ENCODE measurements at regions not wholly inside any gene's neighbourhood (a gene's known extent, or its start where the extent isn't known, plus 50 kb on each side); places are given as distances from the start of the nearest gene placed in this dataset.

DNA sequence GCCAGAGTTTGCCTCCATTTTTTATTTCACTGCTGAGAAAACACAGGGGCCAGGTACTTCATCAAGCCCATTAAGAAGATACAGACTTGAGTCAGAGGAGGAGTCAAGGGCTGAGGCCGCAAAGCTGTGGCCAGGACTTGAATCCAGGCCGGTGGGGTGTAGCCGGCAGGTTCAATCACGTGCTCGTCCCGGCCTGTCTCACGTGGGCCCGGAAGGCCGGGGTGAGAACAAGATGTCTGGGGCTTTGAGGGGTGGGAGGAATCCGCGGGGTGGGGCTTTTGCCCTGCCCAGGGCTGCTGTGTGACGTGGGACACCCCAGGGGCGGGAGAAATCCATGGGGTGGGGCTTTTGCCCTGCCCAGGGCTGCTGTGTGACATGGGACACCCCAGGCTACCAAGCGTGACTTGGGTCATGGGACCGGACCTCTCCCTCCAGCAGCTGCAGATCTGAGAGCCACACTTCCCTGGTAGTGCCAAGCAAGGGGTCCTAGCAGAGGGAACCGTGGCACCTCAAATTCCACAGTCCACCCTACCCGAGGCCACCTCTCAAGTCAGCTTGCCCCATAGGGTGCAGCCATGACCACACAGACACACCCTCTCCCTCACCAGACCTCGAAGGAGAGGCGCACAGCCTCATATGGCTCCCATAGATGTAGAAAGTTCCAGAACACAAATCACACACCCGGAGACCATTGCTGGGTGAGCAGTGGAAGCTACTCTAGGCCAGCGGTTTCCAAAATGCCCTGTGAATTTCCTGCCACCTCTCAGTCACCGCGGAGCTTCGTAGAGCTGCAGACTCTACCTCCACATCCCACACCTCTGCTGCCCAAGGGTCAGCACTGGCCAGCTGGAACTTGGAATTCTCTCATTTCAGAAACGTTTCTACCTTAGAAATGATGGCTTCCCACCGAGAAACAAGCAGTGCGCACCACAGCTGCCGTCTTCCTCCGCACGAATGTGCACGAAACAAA, 156.1 kb downstream of the DLL1 start:
- DNase-seq (ENCODE audit: low read depth): no peak

DNA sequence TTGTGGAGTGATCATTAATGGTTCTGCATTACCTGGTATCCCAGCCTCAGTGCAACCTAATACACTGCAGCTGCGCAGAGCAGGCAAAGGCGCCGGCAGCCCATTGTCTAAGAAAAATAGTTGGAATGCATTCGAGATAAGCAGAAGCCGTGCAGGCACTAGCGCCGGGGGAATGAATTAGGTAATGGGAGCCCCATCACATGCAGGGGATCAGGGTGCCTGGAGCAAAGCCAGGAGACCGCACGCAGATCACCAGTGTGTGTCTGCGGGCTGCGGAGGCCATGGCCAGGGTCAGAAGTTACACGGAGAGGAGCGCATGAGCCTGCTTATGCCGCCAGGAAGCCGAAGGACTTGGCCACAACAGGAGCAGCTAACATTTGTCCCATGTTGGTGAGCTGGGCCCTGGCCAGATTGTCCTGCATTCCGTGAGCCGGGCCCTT, 156.8 kb downstream of the DLL1 start:
- no peak for DNase-seq (ENCODE audit: low read depth)

DNA sequence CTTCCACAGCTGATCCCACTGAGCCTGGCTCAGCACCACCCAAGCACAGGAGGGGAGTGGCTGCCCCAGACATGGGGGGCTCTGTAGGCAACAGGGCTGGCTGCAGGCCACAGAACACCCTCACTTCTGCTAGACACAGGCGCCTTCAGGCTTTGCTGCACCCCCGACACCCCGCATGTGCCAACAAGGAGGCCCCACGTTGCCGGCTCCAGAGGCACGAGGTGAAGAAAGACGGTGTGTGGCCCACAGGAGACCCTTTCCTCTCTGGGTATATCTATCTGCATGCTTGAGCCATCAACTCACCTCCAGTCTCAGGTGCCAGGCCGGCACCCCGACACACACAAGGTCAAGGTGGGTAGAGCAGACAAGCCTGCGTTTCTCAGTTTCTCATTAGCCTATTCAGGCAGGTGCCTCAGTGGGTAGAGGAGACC, 158.3 kb downstream of the DLL1 start:
- DNase-seq (ENCODE audit: low read depth): no peak

DNA sequence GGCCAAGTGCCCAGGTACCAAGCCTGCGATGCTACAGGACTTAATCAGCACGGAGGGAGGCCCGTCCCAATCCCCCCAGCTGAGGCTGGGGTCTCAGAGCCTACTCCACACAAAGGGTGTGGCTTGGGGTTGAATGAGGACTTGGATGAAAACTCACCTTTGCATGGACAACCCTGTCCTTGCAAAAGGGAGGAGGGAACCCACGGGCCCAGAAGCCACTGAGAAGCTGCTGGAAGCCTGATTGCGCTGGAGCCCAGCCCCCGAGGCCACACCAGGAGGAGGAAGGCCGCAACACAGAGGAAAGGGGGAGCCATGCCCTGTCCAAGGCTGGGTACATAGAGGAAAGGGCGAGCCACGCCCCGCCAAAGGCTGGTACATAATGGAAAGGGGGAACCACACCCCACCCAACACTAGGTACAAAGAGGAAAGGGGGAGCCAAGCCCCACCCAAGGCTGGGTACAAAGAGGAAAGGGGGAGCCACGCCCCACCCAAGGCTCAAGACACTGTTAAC, 158.8 kb downstream of the DLL1 start:
- DNase-seq (ENCODE audit: low read depth): no peak

DNA sequence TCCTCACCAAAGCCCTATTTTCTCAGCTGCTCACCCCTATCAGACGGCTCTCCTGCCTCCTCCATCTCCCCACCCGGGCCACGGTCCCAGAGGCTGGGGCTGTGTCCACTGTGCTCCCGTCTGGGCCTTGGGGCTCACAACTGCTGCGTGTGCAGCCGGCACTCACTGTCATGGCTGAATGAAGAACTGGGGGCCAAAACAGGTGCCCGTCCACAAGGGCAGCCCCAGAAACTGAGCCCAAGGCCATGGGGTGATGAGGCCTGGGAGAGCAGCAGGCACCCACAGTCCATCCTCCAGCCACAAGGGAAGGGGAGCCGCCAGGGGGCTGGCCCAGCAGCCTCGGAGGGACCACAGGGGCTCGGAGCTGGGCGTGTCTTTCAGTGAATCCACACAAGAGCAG, 159.5 kb downstream of the DLL1 start:
- no peak for DNase-seq (ENCODE audit: low read depth)

DNA sequence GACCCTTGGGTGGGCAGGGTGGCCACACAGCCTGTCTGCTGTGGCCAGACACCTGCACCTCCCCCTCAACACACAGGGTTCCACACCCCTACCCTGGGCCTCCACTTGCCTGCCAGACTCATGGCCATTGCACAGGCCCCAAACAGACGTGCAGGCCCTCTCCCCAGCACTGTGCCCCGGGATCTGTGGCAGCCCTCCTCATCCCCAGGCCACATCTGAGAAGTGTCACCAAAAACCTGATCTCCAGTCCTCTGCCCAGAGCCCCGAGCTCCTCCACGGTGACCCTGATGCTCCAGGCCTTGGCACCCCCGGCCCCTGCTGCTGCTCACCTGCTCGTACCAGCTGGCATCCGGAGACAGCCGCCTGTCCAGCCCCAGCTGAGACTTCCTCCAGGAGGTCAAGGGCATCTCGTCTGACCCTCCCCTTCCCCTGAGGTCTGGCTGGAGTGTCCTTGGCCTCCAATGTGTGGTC, 160.1 kb downstream of the DLL1 start:
- DNase-seq (ENCODE audit: low read depth): no peak

DNA sequence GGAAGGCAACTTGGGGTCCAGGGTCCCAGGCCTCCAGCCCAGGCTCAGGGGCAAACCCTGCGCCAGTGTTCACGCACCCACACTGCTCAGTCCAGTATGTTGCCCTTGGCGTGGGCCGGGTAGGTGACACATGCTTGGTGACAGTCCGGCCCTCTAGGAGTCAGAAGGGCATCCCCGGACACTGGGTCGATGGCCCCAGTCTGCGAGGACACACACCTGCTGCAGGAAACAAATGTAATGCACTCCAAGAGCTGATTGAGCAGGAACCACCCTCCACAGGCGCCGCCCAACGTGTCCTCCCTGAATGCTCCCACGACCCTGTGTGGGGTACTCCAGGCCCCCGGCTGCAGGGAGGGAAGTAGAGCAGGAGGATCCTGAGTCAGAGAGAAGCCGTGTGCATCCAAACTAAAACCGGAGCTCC, 160.7 kb downstream of the DLL1 start:
- no peak for DNase-seq (ENCODE audit: low read depth)

DNA sequence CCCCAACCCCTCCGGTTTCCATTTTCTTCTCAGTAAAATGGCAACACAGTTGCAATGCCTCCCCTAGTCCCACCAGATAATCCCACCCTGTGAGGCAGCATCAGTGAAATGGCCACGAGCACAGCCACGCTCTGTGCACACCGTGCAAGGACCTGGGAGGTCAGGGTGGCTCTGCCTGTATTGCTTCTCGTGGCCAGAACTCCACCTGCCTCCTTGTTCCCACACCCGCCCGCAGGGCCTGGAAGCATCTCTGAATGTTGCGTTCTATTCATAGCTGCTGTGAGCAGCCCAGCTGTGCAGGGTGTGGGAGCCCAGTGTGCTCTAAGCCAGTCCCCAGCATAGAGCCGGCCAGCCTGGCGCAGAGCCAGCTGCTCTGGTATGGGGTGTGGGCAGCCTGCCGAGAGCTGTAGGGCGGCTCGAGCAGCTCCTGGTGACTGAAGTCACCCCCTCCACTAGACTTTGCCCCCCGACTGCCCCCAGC, 161.1 kb downstream of the DLL1 start:
- DNase-seq (ENCODE audit: low read depth): no peak

DNA sequence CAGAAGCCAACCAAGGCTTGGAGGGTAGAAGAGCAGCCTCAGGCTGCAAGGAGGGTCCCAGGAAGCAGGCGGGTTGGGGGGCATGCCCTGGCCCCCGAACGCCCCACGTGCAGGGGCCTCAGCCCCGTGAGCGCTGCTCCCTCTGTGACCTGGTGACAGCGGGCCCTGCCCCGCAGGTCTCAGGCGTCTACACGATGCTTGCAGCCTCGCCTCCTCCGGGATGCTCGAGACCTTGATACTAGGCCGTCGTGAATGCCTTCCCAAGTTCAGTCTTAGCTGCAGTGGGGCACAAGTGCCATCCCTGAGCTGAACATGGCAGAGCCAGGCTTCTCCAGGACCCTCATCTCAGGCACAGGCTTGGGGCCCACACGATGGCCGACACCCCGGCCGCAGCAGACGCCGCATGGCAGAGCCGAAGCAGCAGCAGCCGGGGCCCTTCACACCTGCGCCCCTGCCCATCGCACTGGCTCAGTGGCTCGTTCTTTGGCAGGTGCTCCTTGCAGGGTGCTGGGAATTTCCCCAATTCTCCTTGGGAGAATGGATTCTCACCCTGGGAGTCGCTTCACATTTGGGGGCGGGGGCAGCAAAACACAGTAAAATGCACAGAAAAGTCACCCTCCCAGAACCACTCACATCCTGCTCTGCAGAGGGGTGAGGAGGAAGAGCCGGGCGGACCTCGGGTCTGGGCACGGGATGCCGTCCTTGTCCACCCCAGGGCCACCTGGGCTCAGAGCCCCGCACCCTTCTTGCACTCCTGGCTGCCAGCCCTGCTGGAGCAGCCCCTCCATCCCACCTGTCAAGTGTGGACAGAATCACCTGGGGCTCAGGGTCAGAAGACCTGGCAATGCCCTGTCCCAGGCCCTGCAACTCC, 161.8 kb downstream of the DLL1 start:
- no peak for DNase-seq (ENCODE audit: low read depth)

DNA sequence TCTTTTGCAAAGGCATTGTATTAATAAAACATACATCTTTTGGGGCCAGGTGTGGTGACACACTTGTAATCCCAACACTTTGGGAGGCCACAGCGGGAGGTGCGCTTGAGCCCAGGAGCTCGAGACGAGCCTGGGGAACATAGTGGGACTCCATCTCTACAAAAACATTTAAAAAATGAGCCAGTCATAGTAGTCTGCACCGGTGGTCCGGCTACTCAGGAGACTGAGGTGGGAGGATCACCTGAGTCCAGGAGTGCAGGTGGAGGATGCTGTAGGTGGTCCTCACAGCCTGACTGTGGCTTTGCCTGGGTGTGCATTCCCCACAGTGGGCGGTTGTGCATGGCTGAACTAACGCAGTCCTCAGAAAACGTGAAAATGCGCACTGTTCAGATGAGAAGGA, 162.5 kb downstream of the DLL1 start:
- no peak for DNase-seq (ENCODE audit: low read depth)

DNA sequence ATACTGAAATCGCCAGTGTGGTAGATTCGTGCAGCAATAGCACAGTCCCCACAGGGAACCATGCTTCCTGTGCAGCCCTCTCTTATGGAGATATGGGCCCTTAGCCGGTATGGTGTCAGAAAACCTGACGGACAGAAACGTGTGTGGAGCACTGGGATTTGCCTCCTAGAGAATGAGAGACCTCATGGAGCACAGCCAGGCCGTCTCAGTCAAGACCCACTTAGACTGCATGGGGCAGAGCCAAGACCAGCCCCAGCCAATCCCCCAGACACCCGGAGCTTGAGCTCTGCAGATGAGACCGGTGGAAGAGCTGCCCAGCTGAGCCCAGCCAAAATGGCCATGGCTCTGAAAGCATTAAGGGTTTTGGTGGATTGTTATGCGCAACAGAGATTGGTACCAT, 163.7 kb downstream of the DLL1 start:
- DNase-seq (ENCODE audit: low read depth): no peak

DNA sequence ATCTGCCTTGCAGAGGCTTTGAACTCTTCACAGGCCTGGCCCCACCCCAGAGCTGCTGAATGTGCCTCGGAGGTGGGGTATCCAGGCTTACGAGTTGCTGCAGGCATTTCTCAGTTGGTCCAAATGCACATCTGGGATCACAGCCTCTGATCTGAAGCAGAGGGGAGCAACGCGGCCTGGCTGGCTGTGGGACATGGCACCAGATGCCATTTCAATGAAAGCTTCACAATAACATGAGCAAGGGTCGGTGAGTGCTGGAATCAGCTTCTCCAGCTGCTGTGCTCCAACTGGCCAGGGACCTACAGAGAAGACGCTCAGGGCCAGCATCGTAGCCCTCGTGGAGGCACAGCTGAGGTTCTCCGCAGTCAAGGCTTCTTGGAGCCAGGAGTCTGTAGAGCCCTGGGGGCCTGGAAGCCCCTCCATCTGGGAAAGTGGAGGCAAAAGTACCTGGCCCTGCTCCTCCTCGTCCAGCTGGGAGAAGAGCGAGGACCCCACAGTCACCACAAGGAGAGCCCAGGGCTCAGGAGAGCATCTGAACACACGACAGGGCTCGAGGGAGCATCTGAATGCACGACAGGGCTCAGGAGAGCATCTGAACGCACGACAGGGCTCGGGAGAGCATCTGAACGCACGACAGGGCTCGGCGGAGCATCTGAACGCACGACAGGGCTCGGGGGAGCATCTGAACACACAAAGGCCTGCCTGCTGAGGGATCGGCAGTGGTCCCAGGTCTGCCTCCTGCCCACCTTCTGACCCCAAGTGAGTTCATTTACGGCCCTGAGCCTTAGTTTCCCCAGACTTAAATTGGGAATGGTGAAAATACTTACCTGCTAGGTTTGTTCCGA, 165.2 kb downstream of the DLL1 start:
- no peak for DNase-seq (ENCODE audit: low read depth)

DNA sequence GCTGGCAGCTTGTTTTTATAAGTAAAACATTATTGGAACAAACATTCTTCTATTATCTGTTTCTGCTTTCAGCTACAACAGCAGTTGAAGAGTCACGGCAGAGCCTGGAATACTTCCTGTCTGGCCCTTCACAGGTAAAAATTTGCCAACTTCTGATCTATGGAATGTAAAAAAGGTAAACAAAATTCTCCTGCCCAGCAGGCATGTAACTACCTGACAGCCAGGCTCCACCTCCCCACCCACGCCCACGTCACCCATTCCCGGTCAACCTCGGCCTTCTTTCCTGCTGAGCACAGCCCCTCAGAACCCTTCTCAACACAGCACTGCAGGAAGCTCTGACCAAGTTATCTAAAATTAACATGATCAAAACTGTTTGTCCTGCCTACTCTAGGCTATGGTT, 166.0 kb downstream of the DLL1 start:
- no peak for DNase-seq (ENCODE audit: low read depth)

DNA sequence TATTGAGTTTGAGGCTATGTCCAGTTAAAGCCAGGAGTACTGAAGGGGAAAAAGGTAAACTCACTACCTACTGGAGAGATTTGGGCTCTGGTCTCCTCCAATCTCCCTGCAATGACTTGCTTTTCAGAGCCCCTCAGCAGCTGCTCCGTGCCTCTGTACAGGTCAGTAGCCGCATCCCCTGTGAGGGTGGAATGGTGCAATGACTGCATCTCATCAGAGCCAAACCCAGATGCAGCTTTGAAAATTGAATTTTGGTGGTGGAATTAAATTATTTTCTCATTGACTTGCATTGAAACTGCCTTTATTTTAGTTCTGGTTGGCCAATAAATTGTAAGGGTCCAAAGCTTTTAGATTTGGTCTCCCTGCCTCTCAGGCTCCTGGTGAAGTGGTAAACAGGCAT, 166.7 kb downstream of the DLL1 start:
- no peak for DNase-seq (ENCODE audit: low read depth)

DNA sequence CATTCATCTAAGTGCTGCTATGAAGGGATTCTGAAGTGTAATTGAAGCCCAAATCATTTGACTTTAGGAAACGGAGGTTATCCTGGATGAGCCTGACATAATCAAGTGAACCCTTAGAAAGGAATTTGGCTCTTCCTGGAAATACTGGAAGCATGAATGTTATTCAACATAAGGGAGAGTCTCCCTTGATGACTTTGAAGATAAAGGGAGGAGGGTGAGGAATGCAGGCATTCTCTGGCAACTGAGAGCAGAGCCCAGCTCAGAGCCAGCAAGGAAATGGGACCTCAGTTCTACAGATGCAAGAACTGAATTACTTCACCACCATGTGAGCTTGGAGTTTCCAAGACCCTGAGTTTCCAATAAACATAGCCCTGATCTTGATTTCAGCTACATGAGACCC, 168.2 kb downstream of the DLL1 start:
- DNase-seq (ENCODE audit: low read depth): no peak

DNA sequence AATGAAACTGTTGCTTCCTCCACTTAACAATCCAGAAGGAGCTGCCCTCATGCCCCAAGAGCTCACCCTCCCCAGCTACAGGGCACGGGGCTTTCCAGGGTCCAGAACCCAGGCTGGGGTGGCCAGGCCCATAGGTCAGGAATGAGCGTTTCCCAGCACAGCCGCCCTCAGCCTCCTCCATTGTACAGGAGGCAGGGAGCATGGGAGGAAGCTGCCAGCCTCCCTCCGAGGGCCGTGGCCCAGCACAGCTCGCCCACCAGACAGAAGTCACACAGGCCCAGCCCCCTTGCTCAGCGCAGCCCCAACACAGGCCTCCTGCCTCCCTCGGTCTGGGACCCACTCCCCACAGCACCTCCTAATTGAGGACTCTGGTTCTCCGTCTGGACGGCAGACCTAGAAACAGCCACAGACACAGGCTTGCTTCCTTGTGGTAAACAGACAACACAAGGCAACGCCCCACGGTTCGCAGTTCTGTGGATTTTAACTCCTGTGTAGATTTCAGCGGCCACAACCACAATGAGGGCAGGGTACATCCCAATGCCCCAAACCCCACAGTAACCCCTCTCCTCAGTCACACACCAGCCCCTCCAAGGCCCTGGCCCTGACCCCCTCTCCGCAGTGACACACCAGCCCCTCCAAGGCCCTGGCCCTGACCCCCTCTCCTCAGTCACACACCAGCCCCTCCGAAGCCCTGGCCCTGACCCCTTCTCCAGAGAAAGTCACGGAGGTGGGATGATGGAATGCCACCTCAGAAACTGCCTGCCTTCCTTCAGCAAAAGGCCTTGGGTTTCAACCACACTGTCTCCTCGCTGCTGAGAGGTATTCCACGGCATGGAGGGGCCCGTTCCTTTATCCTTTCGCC, 173.5 kb downstream of the DLL1 start:
- no peak for DNase-seq (ENCODE audit: low read depth)

DNA sequence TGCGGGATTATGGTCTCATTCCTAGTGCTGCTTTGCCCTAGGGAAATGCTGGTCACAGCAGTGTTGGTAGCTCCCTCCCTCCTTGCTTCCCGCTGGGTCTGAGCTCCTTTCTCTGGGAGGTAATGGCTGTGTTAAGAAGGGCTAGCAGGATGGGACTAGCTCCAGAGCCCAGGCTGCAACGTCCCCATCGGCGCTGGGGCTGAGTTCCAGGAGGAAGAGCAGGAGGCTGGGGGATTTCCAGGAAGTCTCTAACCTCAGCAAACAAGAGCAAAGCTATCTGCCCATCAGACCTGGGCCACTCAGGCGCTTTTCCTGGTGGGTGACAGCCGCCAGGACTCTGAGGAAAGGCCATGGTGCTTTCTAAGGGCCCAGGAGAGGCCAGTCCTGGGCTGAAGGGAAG, 174.2 kb downstream of the DLL1 start:
- DNase-seq (ENCODE audit: low read depth): no peak

DNA sequence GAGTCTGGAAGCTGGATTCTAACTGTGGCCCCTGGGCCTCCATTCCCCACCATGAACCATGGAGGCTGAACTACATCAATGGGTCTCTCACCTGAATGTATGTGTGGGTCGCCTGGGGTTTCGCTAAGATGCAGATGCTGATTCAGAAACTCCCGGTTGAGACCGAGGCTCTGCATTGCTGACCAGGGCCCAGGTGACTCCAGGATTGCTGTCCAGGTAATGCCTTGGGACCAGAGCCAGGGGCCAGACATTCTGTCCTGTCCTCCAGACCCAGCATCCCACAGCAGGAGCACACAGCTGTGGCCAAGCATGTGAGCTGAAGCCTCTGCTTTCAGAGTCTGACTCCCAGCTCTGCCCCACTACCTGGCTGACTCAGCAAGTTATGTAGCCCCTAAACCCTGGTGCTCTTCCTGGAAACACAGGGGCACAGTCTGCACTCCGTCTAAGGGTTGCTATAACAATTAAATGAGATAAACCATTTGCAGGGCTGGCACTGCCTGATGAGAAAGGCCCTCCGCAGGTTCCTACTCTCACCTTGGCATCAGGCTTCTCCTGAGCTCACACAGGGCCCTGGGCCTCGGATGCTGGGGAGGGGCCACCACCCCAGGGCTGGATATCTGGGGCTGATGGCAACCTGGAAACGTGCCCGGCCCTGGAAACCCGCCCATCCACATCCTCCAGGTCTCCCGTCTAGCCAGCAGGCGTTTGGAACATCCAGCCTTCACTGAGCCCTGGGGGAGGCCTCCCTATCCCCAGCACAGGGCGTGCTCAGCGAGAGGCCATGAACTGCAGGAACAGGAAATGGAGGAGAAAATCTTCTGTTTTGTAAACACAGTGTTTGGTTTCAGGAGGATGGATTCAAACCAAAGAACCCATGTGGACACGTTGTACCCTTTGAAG, 175.7 kb downstream of the DLL1 start:
- no peak for DNase-seq (ENCODE audit: low read depth)

DNA sequence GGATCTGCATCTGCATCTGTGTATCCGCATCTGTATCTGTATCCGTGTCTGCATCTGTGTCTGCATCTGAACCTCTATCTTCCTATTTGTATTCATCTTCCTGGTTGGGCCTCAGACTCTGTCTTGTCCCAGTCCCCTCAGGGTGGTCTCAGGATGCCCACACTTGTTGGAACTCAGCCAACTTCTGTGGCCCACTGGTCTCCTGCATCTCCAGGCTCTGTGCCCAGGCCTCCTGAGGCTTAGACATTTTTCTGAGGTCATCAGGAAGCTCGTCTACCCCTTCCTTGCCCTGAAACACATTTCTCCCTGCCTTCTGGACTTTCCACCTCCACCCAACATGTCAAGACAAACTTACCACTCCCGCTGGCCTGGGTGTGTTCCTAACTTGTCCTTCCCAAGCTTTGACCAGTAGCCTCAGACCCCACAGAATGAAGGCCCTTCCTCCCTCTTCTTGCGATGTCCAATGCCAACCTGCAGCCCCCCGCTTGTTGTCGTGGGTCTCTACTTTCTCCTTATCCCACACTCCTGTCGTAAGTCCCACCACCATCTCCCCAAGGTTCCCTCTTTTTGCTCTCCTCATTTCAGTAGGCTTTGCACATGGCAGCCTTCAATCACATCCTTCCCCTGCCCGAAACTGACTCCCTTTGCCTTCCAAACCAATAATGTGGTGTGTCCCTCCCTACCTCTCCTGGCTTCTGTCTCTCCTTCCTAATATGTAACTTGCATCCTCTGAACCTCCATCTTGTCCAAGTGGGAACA, 176.5 kb downstream of the DLL1 start:
- no peak for DNase-seq (ENCODE audit: low read depth)
